ENCODE measurements at regions not wholly inside any gene's neighbourhood (a gene's known extent, or its start where the extent isn't known, plus 50 kb on each side); places are given as distances from the start of the nearest gene placed in this dataset.
"Not testable (repeated sequence)": the region's sequence is repeated elsewhere in the genome, so short reads cannot be mapped to it uniquely, and the experiment has no call there.

- no peak for DNase-seq
Measured at GRCh38 chr2:8225266-8225665, 456.6 kb upstream of the ID2 start.

DNA sequence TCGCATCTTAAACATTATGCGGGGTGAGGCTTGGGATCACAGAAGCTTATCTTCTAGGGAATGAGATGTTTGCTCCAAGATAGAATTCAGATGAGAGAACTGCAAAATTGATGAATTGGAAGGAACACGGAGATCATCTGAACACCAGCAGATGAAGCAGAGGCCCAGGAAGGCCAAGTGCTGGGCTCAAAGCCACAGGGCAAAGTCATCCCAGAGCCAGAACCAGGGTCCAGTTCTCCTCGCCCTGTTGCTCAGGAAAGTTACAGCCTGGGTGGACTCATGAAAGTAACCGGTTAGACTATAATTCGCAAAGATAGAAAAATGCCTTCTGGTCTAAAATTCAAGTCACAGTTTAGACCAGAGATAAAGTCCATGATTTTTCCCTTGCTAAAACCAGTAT, 456.1 kb upstream of the ID2 start:
- no peak for DNase-seq

DNA sequence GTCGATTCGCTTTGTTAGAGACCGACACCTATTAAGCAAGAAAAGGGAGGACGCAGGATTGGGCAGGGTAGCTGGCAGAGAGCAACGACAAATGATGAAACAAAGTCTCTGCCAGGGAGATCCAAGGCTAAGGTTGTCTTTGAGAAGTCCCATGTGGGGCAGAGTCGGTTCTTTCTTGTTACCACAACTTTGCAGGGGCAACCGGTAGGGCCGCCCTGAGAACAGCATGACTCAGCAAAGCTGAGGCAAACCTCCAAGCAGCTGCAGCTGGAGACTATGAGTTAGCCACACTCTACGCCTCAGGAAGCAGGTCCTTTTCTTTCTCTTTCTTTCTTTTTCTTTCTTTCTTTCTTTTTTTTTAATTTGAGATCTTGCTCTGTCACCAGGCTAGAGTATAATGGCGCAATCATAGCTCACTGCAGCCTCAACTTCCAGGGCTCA, 452.3 kb upstream of the ID2 start:
- DNase-seq, result no peak

- DNase-seq, result no peak
Measured at GRCh38 chr2:8230466-8230865, 451.4 kb upstream of the ID2 start.

DNA sequence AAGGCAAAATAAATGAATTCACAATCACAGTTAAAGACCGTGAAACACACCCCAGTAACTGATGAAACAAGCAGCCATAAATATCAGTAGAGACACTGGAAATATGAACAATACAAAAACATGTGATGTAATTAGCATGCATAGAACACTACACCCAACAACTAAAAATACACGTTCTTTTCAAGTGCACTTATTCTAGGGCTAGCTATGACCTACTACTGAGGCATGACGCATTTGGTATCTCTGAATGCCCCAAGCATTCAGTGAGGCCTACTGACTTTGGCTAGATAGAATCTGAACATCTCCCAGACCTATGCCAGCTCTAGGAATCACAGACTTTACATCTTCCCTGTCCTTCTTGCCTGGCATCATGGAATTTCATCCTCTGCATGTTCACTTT, 450.0 kb upstream of the ID2 start:
- no peak for DNase-seq

- DNase-seq, result no peak
Measured at GRCh38 chr2:8232871-8233270, 449.0 kb upstream of the ID2 start.

DNA sequence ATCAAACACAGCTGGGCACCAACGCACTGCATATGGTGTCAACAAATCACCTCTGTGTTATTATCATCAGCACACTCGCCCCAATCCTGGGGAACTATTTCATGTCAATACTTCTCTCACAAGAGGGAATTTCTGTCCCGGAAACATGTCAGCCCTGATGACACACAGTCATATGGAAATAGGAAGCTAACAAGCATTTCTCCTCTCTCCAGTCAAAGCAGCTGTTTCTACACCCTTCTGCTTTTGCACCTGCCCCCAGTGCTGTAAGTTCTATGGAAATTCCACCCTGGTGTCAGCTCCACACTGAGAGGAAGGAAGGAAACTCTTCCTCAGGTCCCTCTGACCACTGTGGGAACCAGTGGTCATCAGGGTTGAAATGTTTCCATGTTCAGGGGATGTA, 447.6 kb upstream of the ID2 start:
- no peak for DNase-seq

DNA sequence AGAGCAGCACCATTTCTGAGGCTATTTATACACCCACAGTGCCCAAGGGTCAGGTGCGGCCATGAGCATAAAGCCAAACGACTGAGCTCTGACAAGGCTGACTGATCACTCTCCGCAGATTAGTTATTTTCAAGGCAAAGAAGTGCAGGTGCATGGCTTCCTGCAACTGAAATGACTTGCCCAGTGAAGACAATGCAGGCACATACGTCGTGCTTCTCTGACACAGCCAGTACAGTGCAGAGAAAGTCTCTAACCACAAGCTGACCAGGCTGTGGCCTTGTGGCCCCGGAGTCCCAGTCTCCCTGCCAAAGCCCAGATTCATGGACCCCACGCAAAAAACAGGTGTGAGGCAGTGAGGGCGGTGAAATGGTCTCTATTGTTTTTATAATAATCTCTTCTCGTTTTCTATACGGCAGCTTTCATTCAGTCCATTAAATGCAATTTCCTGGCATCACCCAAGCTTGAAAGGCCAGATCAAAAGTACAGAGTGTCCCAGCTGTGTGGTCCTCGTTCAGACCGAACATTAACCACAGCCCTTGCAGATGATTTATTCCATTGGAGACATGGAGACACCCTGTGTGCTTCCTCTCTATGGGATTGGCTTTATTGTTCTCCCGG, 447.0 kb upstream of the ID2 start:
- no peak for DNase-seq

DNA sequence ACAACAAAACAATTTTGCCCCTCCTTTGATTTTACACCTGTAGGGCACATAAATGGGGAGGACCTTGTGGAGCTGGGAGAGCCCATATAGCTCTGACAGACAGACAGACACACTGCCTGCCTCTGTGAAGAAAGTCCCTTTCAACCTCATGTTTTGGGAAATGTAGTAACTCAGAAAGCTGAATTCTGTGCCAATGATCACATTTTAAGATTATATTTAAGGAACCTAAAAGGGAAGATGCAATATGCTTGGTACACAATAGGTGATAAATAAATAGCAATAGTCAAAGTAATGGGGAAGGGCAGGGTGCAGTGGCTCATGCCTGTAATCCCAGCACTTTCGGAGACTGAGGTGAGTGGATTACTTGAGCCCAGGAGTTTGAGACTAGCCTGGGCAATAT, 446.4 kb upstream of the ID2 start:
- no peak for DNase-seq

DNA sequence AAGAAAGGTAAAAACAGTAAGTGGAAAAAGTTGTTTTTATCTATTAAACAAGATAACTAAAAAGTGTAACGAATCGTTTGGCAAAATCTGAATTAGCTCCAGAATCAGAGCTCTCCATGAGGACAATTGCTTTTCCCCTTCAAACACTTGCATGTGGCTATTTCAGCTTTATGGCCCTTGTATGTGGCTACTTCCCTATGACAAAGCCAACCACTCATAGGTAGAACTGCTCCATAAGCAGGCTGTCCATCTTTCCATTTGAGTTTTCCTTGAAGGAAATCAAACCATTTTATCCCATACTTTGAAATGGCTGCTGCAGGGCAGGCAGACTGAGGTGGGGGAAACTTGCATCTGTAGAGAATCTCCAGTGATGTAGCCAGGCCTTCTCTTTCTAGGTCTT, 445.5 kb upstream of the ID2 start:
- no peak for DNase-seq

DNA sequence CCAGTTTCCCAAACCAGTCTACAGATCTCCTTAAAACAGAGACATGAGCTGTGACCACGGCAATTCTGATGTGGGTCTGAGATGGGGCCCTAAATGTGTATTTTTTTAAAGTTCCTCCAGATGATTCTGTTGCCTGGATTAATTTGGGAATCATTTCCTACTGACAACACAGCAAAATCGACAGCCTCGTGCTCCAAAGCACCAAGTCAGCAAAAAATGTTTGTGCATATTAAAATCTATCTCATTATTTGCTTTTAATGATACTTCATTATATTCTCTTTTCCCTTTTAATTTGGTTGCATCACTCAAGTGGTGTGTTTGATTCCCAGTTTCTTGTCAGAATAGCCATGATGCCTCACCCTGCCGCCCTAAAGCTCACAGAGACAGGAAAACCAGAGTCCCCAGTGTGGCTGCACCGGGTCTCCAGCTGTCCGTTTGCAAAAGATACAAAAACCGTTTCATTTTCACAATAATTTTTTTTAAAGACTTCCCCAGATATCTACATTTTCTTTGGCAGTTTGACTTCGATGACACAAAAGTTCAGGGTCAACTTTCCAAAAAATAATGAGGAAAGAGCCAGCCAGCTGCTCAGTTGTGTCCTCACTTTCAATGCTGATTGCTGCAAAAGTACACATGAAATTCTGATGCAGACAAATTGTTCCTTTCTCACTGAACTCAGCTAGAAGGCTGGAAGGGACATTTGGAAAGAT, 443.2 kb upstream of the ID2 start:
- DNase-seq, result no peak

DNA sequence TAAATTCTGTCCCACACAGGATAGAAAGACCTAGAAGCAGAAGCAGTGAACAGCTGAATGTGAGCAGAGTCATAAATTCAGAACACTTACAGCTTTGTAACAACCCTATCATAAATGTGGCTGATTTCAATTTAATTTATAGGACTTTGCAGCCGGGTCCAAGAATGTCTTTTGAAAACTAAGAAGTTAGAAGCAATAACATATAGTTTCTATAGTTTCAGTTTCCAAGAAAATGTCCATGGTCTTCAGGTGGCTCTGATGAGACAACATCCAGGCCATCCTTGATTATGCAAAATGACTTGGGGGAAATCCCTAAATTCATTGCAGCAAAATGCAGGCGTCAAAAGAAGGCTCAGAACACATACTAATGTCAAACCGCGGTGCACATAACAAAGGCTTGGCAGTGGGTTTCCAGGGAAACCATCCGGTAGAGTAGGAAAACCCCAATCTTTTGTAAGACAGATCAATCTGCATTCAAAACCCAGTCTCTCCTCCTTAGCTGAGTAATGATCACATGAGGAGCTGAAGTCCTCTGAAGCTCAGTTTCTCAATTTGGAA, 442.2 kb upstream of the ID2 start:
- DNase-seq, result no peak

DNA sequence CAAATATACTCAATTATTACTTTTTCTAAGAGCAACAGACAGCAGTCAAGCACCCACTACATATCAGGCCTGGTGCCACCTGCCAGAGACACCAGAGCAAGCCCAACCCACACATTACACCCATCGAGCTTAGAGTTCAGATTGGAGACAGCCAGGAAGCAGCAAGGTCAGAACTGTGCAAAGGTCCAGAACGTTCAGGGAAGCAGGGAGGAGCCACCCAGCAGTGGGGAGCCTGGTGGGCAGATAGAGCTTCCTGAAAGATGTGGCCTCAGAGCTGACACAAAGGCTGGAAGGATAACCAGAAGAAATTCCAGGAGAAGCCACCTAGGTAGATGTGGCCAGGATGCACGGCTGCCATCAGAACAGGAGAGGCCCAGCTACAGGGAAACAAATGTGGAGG, 440.5 kb upstream of the ID2 start:
- no peak for DNase-seq

GRCh38 chr2:8242739-8243138, 439.1 kb upstream of the ID2 start:
- DNase-seq, result no peak

- DNase-seq, result no peak
Measured at GRCh38 chr2:8243748-8244400, 438.0 kb upstream of the ID2 start.

DNA sequence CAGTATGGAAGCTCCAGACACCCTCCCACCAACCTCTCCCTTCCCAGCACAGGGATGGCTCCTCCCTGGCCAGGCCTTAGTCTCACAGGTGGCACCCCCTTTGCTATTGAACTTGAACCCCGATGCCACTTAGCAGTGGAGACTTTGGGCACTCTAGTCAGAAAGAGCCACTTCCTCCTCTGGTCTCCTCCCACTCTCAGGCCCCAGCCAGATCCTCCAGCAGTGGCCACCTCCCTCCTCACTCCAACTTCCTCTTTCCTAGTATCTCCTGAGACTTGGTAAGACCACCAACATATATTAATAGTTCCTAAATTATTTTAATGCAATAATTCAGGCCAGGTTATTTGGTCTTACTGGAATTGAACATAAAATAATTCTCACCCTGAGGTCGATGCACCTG, 437.2 kb upstream of the ID2 start:
- DNase-seq, result no peak

DNA sequence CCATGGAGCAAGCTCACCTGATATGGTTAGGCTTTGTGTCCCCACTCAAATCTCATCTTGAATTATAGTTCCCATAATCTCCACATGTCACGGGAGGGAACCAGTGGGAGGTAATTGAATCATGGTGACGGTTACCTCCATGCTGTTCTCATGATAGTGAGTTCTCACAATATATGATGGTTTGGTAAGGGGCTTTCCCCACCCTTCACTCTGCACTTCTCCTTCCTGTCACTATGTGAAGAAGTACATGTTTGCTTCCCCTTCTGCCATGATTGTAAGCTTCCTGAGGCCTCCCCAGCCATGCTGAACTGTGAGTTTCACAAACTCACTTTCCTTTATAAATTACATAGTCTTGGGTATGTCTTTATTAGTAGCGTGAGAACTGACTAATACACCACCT, 435.7 kb upstream of the ID2 start:
- no peak for DNase-seq

DNA sequence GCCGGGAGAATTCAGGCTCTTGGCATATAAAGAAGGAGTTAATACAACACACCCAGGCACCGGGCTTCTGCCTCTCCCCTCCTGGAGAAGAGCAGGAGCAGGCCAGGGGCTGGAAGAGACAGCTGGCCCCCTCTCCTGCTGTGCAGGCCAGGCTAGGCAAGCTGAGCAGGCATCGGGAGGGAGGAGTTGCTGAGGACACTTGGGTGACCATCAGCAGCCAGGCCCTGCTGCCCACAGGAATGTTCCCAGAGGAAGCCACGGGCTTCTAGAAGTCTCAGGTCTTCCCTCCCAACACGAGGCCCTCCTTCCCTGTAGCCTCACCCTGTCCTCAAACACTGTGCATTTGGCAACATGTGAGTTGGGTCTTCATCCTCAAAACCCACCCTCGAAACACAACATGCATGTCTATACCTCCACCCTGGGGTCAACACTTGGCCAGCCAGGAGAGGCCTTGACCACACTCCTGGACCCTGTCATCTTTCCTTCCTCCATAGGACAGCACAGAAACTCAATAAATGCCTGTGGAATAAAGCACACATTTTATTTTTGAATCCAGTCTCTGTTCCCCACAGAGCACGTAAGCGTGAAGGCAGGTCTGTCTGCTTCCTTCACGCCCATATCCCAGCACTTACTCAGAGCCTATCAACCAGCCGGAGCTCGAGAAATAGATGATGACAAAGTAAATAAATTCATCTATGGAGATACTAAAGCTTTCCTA, 433.8 kb upstream of the ID2 start:
- DNase-seq, result no peak

DNA sequence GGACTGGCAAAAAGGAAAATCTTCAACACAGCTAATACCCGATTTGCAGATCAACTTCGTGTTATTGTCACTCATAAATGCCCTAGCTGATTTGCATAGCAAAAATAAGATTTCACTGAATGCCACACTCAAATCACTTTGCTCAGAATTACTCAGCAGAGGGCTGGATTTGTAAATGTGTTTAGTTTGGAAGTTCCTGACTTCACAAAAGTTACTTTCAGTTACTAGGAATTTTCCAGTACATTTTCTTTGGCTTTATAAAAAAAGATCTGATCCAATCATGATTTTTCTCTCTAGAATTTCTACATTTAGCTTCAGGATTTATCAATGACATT, 433.3 kb upstream of the ID2 start:
- DNase-seq, result no peak

DNA sequence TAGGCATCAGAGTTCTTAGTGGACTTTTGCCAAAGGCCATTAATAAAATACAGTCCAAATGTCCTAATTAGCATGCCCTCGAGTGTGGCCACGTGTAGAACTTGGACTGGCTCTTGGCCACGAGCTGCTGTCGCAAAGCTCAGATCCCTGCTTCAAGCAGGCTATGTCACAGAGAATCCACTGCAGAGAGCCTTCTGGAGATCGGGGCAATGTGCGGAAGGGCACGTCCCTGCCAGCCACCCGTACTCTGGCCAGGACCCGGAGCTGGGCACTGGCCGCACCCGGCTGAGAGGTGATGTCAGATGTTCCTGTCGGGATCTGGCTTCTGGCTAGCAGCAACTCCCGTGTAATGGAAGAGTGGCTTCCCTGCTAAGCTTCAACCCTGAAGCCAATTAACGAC, 432.7 kb upstream of the ID2 start:
- no peak for DNase-seq

GRCh38 chr2:8249769-8250168, 432.1 kb upstream of the ID2 start:
- DNase-seq, result no peak

DNA sequence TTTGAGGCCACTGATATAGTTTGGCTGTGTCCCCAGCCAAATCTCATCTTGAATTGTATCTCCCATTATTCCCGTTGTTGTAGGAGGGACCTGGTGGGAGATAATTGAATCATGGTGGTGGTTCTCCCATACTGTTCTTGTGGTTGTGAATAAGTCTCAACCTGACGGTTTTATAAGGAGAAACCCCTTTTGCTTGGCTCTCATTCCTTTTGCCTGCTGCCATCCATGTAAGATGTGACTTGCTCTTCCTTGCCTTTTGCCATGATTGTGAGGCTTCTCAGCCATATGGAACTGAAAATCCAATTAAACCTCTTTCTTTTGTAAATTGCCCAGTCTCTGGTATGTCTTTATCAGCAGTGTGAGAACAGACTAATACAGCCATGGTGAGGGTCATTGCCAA, 431.6 kb upstream of the ID2 start:
- not testable (repeated sequence) for DNase-seq

GRCh38 chr2:8251291-8251690, 430.6 kb upstream of the ID2 start:
- no peak for DNase-seq

GRCh38 chr2:8251856-8252255, 430.0 kb upstream of the ID2 start:
- DNase-seq, result no peak

Measured in NCI-H510A (cell line).